OCI-LY1 (cell line): ENCODE measurements at regions not wholly inside any gene's neighbourhood (a gene's known extent, or its start where the extent isn't known, plus 50 kb on each side); places are given as distances from the start of the nearest gene placed in this dataset.

Source experiments
- H2AFZ ChIP-seq: fragments of 200-600 bp; sonication (generic), shearing (Covaris generic); 2 replicates; pipeline ENCODE4 v1.6.0; 2014; ENCODE audit warnings: antibody characterized with exemption, mild to moderate bottlenecking, low read length
- H3F3A ChIP-seq: fragments of 200-600 bp; sonication (generic), shearing (Covaris generic); 2 replicates; pipeline ENCODE4 v1.6.0; 2014; ENCODE audit warnings: mild to moderate bottlenecking, antibody characterized with exemption, low read length, moderate library complexity; ENCODE audit not compliant: insufficient read depth
- H3K27ac ChIP-seq: fragments of 200-600 bp; sonication (generic); 2 replicates; pipeline ENCODE4 v1.5.1; 2014; ENCODE audit warnings: low read length, mixed run types, mild to moderate bottlenecking, low read depth; ENCODE audit not compliant: poor library complexity, severe bottlenecking
- H3K27me3 ChIP-seq: fragments of 200-600 bp; sonication (generic); 2 replicates; pipeline ENCODE4 v1.6.0; 2014; ENCODE audit warnings: antibody characterized with exemption, mild to moderate bottlenecking, low read length, moderate library complexity; ENCODE audit not compliant: insufficient read depth
- H3K36me3 ChIP-seq: fragments of 200-600 bp; sonication (generic); 2 replicates; pipeline ENCODE4 v1.6.1; 2014; ENCODE audit warnings: mild to moderate bottlenecking, antibody characterized with exemption, low read length, moderate library complexity, mixed read lengths; ENCODE audit not compliant: insufficient read depth
- H3K4me1 ChIP-seq: fragments of 200-600 bp; sonication (generic); 2 replicates; pipeline ENCODE4 v1.5.1; 2014; ENCODE audit warnings: mild to moderate bottlenecking, low read length, moderate library complexity; ENCODE audit not compliant: insufficient read depth, severe bottlenecking
- H3K4me2 ChIP-seq: fragments of 200-600 bp; sonication (generic), shearing (Covaris generic); 2 replicates; pipeline ENCODE4 v1.6.1; 2014; ENCODE audit warnings: low read length
- H3K4me3 ChIP-seq: fragments of 200-600 bp; sonication (generic); 2 replicates; pipeline ENCODE4 v1.5.1; 2014; ENCODE audit warnings: low read length, low read depth, mild to moderate bottlenecking, mixed read lengths; ENCODE audit not compliant: poor library complexity, severe bottlenecking
- H3K79me2 ChIP-seq: fragments of 200-600 bp; shearing (Covaris generic); 2 replicates; pipeline ENCODE4 v1.6.1; 2016; ENCODE audit warnings: mixed run types, low read length, mixed read lengths; ENCODE audit not compliant: insufficient read depth
- H3K9ac ChIP-seq: fragments of 200-600 bp; sonication (generic), shearing (Covaris generic); 2 replicates; pipeline ENCODE4 v1.6.1; 2014; ENCODE audit warnings: mild to moderate bottlenecking, low read length, mixed read lengths
- H3K9me2 ChIP-seq: fragments of 200-600 bp; sonication (generic), shearing (Covaris generic); 2 replicates; pipeline ENCODE4 v1.6.1; 2014; ENCODE audit warnings: low read depth, mild to moderate bottlenecking, low read length, mixed read lengths
- H3K9me3 ChIP-seq: fragments of 200-600 bp; shearing (Covaris generic); 2 replicates; pipeline ENCODE4 v1.6.1; 2014; ENCODE audit warnings: low read length, mixed read lengths
- H4K20me1 ChIP-seq: fragments of 200-600 bp; sonication (generic), shearing (Covaris generic); 2 replicates; pipeline ENCODE4 v1.6.0; 2016; ENCODE audit warnings: mild to moderate bottlenecking, low read length; ENCODE audit not compliant: insufficient read depth
- CTCF ChIP-seq: fragments of 200-600 bp; sonication (generic), shearing (Covaris generic); IDR thresholded peaks from 2 replicates; pipeline ENCODE4 v1.5.1; 2017; ENCODE audit warnings: mild to moderate bottlenecking, antibody characterized with exemption, low read length, moderate library complexity, mixed read lengths
- EZH2 ChIP-seq: fragments of 200-600 bp; sonication (generic), shearing (Covaris generic); IDR thresholded peaks from 2 replicates; pipeline ENCODE4 v1.8.0; 2017; ENCODE audit warnings: borderline replicate concordance, mixed run types, mild to moderate bottlenecking, antibody characterized with exemption, low read length, moderate library complexity, mixed read lengths

GRCh38 chr18:8890957-8891464, 185.7 kb downstream of the MTCL1 start:
- Histone ChIP-seq H3K9ac (no peak overlapping the region), H2AFZ (no peak overlapping the region), H3K27ac (no peak overlapping the region), H3K79me2 (no peaks in the 10 kb centered on the region), H3K4me1 (no peaks in the 10 kb centered on the region), H3K4me3 (no peak overlapping the region), H3K36me3 (no peaks in the 10 kb centered on the region), H3K9me2 (no peaks in the 10 kb centered on the region), H3F3A (no peaks in the 10 kb centered on the region), H3K27me3 (peaks cover 5% of the 10 kb centered on the region; the same call in 1 of the 2 replicates), H3K4me2 (no peak overlapping the region), H4K20me1 (no peaks in the 10 kb centered on the region), H3K9me3 (no peaks in the 10 kb centered on the region)
- no peak for TF ChIP-seq EZH2
- no peak for TF ChIP-seq CTCF

GRCh38 chr18:8893221-8893620, 187.9 kb downstream of the MTCL1 start:
- no peak overlapping the region for H3K9ac ChIP-seq
- peaks cover 5% of the 10 kb centered on the region; the same call in 1 of the 2 replicates for H3K27me3 ChIP-seq
- no peak overlapping the region for H3K4me3 ChIP-seq
- H3K4me1 ChIP-seq = no peaks in the 10 kb centered on the region
- H3K27ac ChIP-seq = no peak overlapping the region
- no peaks in the 10 kb centered on the region for H4K20me1 ChIP-seq
- no peaks in the 10 kb centered on the region for H3K79me2 ChIP-seq
- no peak overlapping the region for H2AFZ ChIP-seq
- H3K9me3 ChIP-seq = no peaks in the 10 kb centered on the region
- TF ChIP-seq EZH2 (no peak), CTCF (no peak)
- no peaks in the 10 kb centered on the region for H3K36me3 ChIP-seq
- H3K4me2 ChIP-seq = no peak overlapping the region
- H3F3A ChIP-seq = no peaks in the 10 kb centered on the region
- no peaks in the 10 kb centered on the region for H3K9me2 ChIP-seq

- TF ChIP-seq CTCF (no peak), EZH2 (no peak)
- Histone ChIP-seq H2AFZ (no peak overlapping the region), H3K9me3 (no peaks in the 10 kb centered on the region), H3K4me1 (no peaks in the 10 kb centered on the region), H3K27ac (no peak overlapping the region), H3K4me3 (no peak overlapping the region), H3K9ac (no peak overlapping the region), H3F3A (no peaks in the 10 kb centered on the region), H3K4me2 (no peak overlapping the region), H3K79me2 (no peaks in the 10 kb centered on the region), H4K20me1 (no peaks in the 10 kb centered on the region), H3K36me3 (no peaks in the 10 kb centered on the region), H3K27me3 (peaks cover 5% of the 10 kb centered on the region; the same call in 1 of the 2 replicates), H3K9me2 (no peaks in the 10 kb centered on the region)
These were observed 188.4 kb downstream of the MTCL1 start for GRCh38 chr18:8893628-8894231.
